PC-3 (cell line): ENCODE measurements at regions not wholly inside any gene's neighbourhood (a gene's known extent, or its start where the extent isn't known, plus 50 kb on each side); places are given as distances from the start of the nearest gene placed in this dataset.

Experiments
- ATAC-seq: fragments of 200-7000 bp; cut with Tn5 transposase; 2 replicates; pipeline ENCODE4 v1.9.1; 2020; ENCODE audit warnings: mild to moderate bottlenecking, moderate library complexity
- BruUV-seq: library from RNA; stranded (reverse); fragments of 400-500 nt; replicated peaks from 2 replicates; lab custom pipeline; 2021; lab: Mats Ljungman, UMichigan
- CTCF ChIA-PET: fragments of 300-600 bp; sonication (Branson Sonifier 250); formaldehyde crosslinking; loops from one replicate; lab custom pipeline; 2022; ENCODE audit warnings: antibody characterized with exemption; lab: Charles Lee
- POLR2A ChIA-PET: fragments of 300-600 bp; sonication (Branson Sonifier 250); formaldehyde crosslinking; loops from one replicate; lab custom pipeline; 2022; ENCODE audit warnings: antibody characterized with exemption; ENCODE audit not compliant: unreplicated experiment; lab: Charles Lee
- DNase-seq: peaks from one replicate; pipeline ENCODE4 v3.0.0-alpha.2; 2015
- H2AFZ ChIP-seq: fragments of 300-600 bp; sonication (generic); 2 replicates; pipeline ENCODE4 v1.6.0; 2016; ENCODE audit warnings: antibody characterized with exemption, low read length
- H3F3A ChIP-seq: fragments of 300-600 bp; sonication (generic); one replicate; pipeline ENCODE4 v1.6.0; 2017; ENCODE audit warnings: antibody characterized with exemption, low read length, control low read depth, mild to moderate bottlenecking; ENCODE audit not compliant: unreplicated experiment
- H3K27ac ChIP-seq: fragments of 300-600 bp; sonication (generic); 2 replicates; pipeline ENCODE4 v1.5.1; 2016; ENCODE audit warnings: mild to moderate bottlenecking, low read length
- H3K27me3 ChIP-seq: fragments of 300-600 bp; sonication (generic); 2 replicates; pipeline ENCODE4 v1.6.1; 2016; ENCODE audit warnings: low read length, mixed read lengths
- H3K36me3 ChIP-seq: fragments of 300-600 bp; sonication (generic); 2 replicates; pipeline ENCODE4 v1.6.1; 2016; ENCODE audit warnings: low read depth, mixed run types, low read length, mixed read lengths
- H3K4me1 ChIP-seq: fragments of 300-600 bp; sonication (generic); 2 replicates; pipeline ENCODE4 v1.5.1; 2016; ENCODE audit warnings: low read length; ENCODE audit not compliant: insufficient read depth
- H3K4me2 ChIP-seq: fragments of 300-600 bp; sonication (generic); 2 replicates; pipeline ENCODE4 v1.6.0; 2016; ENCODE audit warnings: low read length
- H3K4me3 ChIP-seq: fragments of 300-600 bp; sonication (generic); 2 replicates; pipeline ENCODE4 v1.5.1; 2016; ENCODE audit warnings: mild to moderate bottlenecking, low read length, mixed read lengths
- H3K79me2 ChIP-seq: fragments of 300-600 bp; sonication (generic); 2 replicates; pipeline ENCODE4 v1.6.1; 2017; ENCODE audit warnings: low read length, mixed read lengths
- H3K9ac ChIP-seq: fragments of 300-600 bp; sonication (generic); 2 replicates; pipeline ENCODE4 v1.6.0; 2016; ENCODE audit warnings: mild to moderate bottlenecking, low read length
- H3K9me2 ChIP-seq: fragments of 300-600 bp; sonication (generic); replicated peaks from 2 replicates; pipeline ENCODE4 v1.6.1; 2016; ENCODE audit warnings: mixed run types, low read length, mixed read lengths
- H3K9me3 ChIP-seq: fragments of 300-600 bp; sonication (generic); 2 replicates; pipeline ENCODE4 v1.6.1; 2016; ENCODE audit warnings: low read length, mixed read lengths
- H4K20me1 ChIP-seq: fragments of 300-600 bp; sonication (generic); 2 replicates; pipeline ENCODE4 v1.6.1; 2016; ENCODE audit warnings: low read length, mixed read lengths
- CTCF ChIP-seq: fragments of 300-600 bp; sonication (generic); conservative IDR thresholded peaks from 2 replicates; pipeline ENCODE4 v1.5.1; 2017; ENCODE audit warnings: antibody characterized with exemption, low read depth, mild to moderate bottlenecking, low read length
- EZH2 ChIP-seq: fragments of 300-600 bp; sonication (generic); IDR thresholded peaks from one replicate; pipeline ENCODE4 v1.6.1; 2017; ENCODE audit warnings: antibody characterized with exemption, mild to moderate bottlenecking, low read length; ENCODE audit not compliant: unreplicated experiment
- EZH2phosphoT487 ChIP-seq: fragments of 300-600 bp; sonication (generic); IDR thresholded peaks from 2 replicates; pipeline ENCODE4 v1.6.1; 2018; ENCODE audit warnings: mild to moderate bottlenecking, antibody characterized with exemption, low read length, borderline replicate concordance
- intact Hi-C: fragments of 100-400 bp; cut with micrococcal nuclease; formaldehyde crosslinking; loops from 2 replicates; pipeline ENCODE4 v1.9.0; 2023

DNA sequence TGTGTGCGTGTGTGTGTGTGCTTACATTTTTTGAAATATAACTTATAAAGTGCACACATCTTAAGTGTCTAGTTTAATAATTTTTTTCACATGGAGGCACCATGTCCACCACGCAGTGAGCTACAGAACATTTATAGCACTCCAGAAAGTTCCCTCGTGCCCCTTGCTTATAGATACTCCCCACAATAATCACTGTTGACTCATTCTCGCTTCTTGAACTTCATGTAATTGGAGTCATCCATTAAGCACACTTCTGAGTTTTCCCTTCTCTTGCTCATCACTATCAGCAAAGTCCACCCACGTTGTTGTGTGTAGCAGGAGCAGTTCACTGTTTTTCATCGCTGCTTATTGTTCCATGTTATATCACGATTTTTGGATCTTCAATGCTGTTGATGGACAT lies 78.4 kb upstream of the DISP3 start:
- CTCF ChIA-PET: no interaction called here
- BruUV-seq: no TSS peak
- no peaks in the 10 kb centered on the region for H3K4me1 ChIP-seq

GRCh38 chr1:11406845-11407244 lies 72.1 kb upstream of the DISP3 start:
- ATAC-seq (no peak), DNase-seq (no peak)
- Histone ChIP-seq H3K9me3 (no peaks in the 10 kb centered on the region), H3K9ac (no peak overlapping the region), H3K4me2 (no peak overlapping the region), H3K27ac (no peak overlapping the region), H3K79me2 (no peaks in the 10 kb centered on the region), H3F3A (no peaks in the 10 kb centered on the region), H3K4me1 (no peaks in the 10 kb centered on the region), H3K36me3 (no peaks in the 10 kb centered on the region), H4K20me1 (no peaks in the 10 kb centered on the region), H3K27me3 (peaks cover 76% of the 10 kb centered on the region), H3K9me2 (no peaks in the 10 kb centered on the region), H2AFZ (no peak overlapping the region), H3K4me3 (no peak overlapping the region)
- TF ChIP-seq EZH2 (no peak), CTCF (no peak), EZH2phosphoT487 (no peak)
- CTCF ChIA-PET: no interaction called here
- no TSS peak for BruUV-seq
- intact Hi-C loops: no loop called here
- POLR2A ChIA-PET: no interaction called here

More for the DNA sequence above, 78.4 kb upstream of the DISP3 start:
- TF ChIP-seq CTCF (no peak), EZH2phosphoT487 (no peak), EZH2 (no peak)
- no peaks in the 10 kb centered on the region for H3K36me3 ChIP-seq
- no peak overlapping the region for H3K4me3 ChIP-seq
- DNase-seq (no peak), ATAC-seq (no peak)
- no peaks in the 10 kb centered on the region for H3K9me3 ChIP-seq
- POLR2A ChIA-PET: no interaction called here
- no peaks in the 10 kb centered on the region for H3K9me2 ChIP-seq
- peaks cover 42% of the 10 kb centered on the region for H3K27me3 ChIP-seq
- H3K27ac ChIP-seq: no peak overlapping the region
- H3K9ac ChIP-seq: no peak overlapping the region
- intact Hi-C loops: no loop called here
- no peak overlapping the region for H3K4me2 ChIP-seq
- H3F3A ChIP-seq: no peaks in the 10 kb centered on the region
- H4K20me1 ChIP-seq: no peaks in the 10 kb centered on the region
- no peak overlapping the region for H2AFZ ChIP-seq
- no peaks in the 10 kb centered on the region for H3K79me2 ChIP-seq

DNA sequence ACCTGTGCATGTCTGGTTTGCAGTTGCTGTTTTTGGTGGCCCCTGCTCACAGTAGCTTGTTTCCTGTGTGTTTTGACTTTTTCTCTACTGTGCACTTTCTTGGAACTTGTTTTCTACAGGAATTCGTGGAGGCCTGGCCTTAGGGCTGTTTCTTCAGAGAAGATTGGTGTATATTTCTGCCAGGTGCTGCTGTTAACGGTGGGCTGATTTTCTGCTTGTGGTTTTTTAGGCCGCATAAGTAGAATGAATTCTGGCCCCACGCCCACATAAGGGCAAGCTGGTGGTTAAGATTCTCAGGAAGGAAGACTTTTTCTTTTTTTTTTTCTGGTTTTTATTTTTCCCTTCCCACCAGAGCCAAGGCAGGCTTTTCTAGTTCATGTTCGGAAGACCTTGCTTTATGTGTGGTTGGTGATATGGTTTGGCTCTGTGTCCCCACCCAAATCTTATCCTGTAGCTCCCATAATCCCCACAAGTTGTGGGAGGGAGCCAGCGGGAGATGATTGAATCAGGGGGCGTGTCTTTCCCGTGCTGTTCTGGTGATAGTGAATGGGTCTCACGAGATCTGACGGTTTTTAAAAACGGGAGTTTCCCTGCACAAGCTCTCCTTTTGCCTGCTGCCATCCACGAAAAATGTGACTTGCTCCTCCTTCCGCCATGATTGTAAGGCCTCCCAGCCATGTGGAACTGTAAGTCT lies 71.5 kb upstream of the DISP3 start:
- ATAC-seq (no peak), DNase-seq (no peak)
- no peak overlapping the region for H3K9ac ChIP-seq
- no peak overlapping the region for H3K27ac ChIP-seq
- no peak overlapping the region for H3K4me3 ChIP-seq
- no peaks in the 10 kb centered on the region for H3K36me3 ChIP-seq
- no peaks in the 10 kb centered on the region for H4K20me1 ChIP-seq
- ChIA-PET POLR2A (no interaction called here), CTCF (no interaction called here)
- H3K9me2 ChIP-seq: no peaks in the 10 kb centered on the region
- H3F3A ChIP-seq: no peaks in the 10 kb centered on the region
- no peaks in the 10 kb centered on the region for H3K9me3 ChIP-seq
- peaks cover 78% of the 10 kb centered on the region for H3K27me3 ChIP-seq
- BruUV-seq: no TSS peak
- no peaks in the 10 kb centered on the region for H3K4me1 ChIP-seq
- no peak for TF ChIP-seq EZH2
- TF ChIP-seq CTCF: no peak
- no peak for TF ChIP-seq EZH2phosphoT487
- H2AFZ ChIP-seq: no peak overlapping the region
- H3K79me2 ChIP-seq: no peaks in the 10 kb centered on the region
- no peak overlapping the region for H3K4me2 ChIP-seq
- intact Hi-C loops: no loop called here
